Endothelial cell of hepatic sinusoid (primary cell): ENCODE measurements at regions not wholly inside any gene's neighbourhood (a gene's known extent, or its start where the extent isn't known, plus 50 kb on each side); places are given as distances from the start of the nearest gene placed in this dataset.
"Not testable (repeated sequence)": the region's sequence is repeated elsewhere in the genome, so short reads cannot be mapped to it uniquely, and the experiment has no call there.

ENCODE experiments used
- in situ Hi-C: cut with HindIII; loops from 2 replicates; pipeline ENCODE4 v1.10.0; 2017; ENCODE audit warnings: low sequenced_read_pairs

- in situ Hi-C loops, result no loop called here
Measured at GRCh38 chr1:98575955-98576354, 85.6 kb upstream of the SNX7 start.

- in situ Hi-C loops, result loop anchor here (5.0 kb wide), 1 partner anchor 39 kb away; no protein-coding TSS in a partner anchor
Measured at GRCh38 chr1:98565951-98566350, 95.6 kb upstream of the SNX7 start.

- in situ Hi-C loops, result no loop called here
Measured at GRCh38 chr1:98559291-98559690, 102.2 kb upstream of the SNX7 start.

- in situ Hi-C loops, result no loop called here
Measured at GRCh38 chr1:98557895-98558294, 103.6 kb upstream of the SNX7 start.

GRCh38 chr1:98556521-98557158 is 104.9 kb upstream of the SNX7 start:
- in situ Hi-C loops, result no loop called here

GRCh38 chr1:98555814-98556213 is 105.7 kb upstream of the SNX7 start:
- in situ Hi-C loops, result no loop called here

- in situ Hi-C loops, result not testable (repeated sequence)
Measured at GRCh38 chr1:98552576-98553074, 108.9 kb upstream of the SNX7 start.

- in situ Hi-C loops, result no loop called here
Measured at GRCh38 chr1:98550076-98550475, 111.4 kb upstream of the SNX7 start.

- in situ Hi-C loops, result no loop called here
Measured at GRCh38 chr1:98546319-98546718, 115.2 kb upstream of the SNX7 start.

GRCh38 chr1:98538106-98538505 is 123.4 kb upstream of the SNX7 start:
- in situ Hi-C loops, result no loop called here

GRCh38 chr1:98523256-98523655 is 138.3 kb upstream of the SNX7 start:
- in situ Hi-C loops, result no loop called here

GRCh38 chr1:98516306-98516705 is 145.2 kb upstream of the SNX7 start:
- in situ Hi-C loops, result no loop called here

GRCh38 chr1:98515744-98516143 is 145.8 kb upstream of the SNX7 start:
- in situ Hi-C loops, result no loop called here

- in situ Hi-C loops, result not testable (repeated sequence)
Measured at GRCh38 chr1:98512216-98512615, 149.3 kb upstream of the SNX7 start.

- in situ Hi-C loops, result no loop called here
Measured at GRCh38 chr1:98503771-98504170, 157.8 kb upstream of the SNX7 start.

GRCh38 chr1:98502937-98503336 is 158.6 kb upstream of the SNX7 start:
- in situ Hi-C loops, result no loop called here

- in situ Hi-C loops, result no loop called here
Measured at GRCh38 chr1:98500324-98500723, 161.2 kb upstream of the SNX7 start.

GRCh38 chr1:98498651-98499050 is 162.9 kb upstream of the SNX7 start:
- in situ Hi-C loops, result no loop called here

- in situ Hi-C loops, result no loop called here
Measured at GRCh38 chr1:98497497-98497896, 164.0 kb upstream of the SNX7 start.

- in situ Hi-C loops, result no loop called here
Measured at GRCh38 chr1:98496256-98496995, 165.1 kb upstream of the SNX7 start.

GRCh38 chr1:98493469-98493868 is 168.1 kb upstream of the SNX7 start:
- in situ Hi-C loops, result no loop called here

GRCh38 chr1:98490099-98490498 is 171.4 kb upstream of the SNX7 start:
- in situ Hi-C loops, result no loop called here
